GM12878 (cell line): ENCODE measurements at regions not wholly inside any gene's neighbourhood (a gene's known extent, or its start where the extent isn't known, plus 50 kb on each side); places are given as distances from the start of the nearest gene placed in this dataset.

Experiments
- ATAC-seq: fragments of 200-7000 bp; cut with Tn5 transposase; 3 replicates; pipeline ENCODE4 v1.9.1; 2020; ENCODE audit warnings: mild to moderate bottlenecking, moderate library complexity
- BruUV-seq: library from RNA; stranded (reverse); fragments of 400-500 nt; replicated peaks from 2 replicates; lab custom pipeline; 2021; lab: Mats Ljungman, UMichigan
- CTCF ChIA-PET: fragments of 300-600 bp; sonication (Branson Sonifier 250); formaldehyde crosslinking; extraction: SDS; loops from one replicate; lab custom pipeline; 2021; ENCODE audit warnings: inconsistent platforms; lab: Yijun Ruan, JAX
- POLR2A ChIA-PET: fragments of 350-600 bp; formaldehyde crosslinking; extraction: SDS; loops from one replicate; lab custom pipeline; 2021; ENCODE audit warnings: inconsistent platforms; lab: Charles Lee
- RAD21 ChIA-PET: fragments of 300-600 bp; sonication (Branson Sonifier 250); formaldehyde crosslinking; loops from one replicate; lab custom pipeline; 2023; ENCODE audit warnings: antibody characterized with exemption; ENCODE audit not compliant: unreplicated experiment; lab: Charles Lee
- SMC1A ChIA-PET: fragments of 300-600 bp; sonication (Branson Sonifier 250); formaldehyde crosslinking; loops from one replicate; lab custom pipeline; 2023; ENCODE audit not compliant: unreplicated experiment, uncharacterized antibody; lab: Charles Lee
- DNase-seq: peaks from one replicate; pipeline ENCODE4 v3.0.0-alpha.2; 2011; ENCODE audit warnings: low read depth, low spot score
- FAIRE-seq: peaks from 3 replicates; lab custom pipeline; 2011; peaks lifted over from hg19 to GRCh38; lab: Jason Lieb, UNC
- H2AFZ ChIP-seq: 2 replicates; pipeline ENCODE4 v1.6.0; 2011; ENCODE audit warnings: low read depth, low read length, control low read depth; ENCODE audit not compliant: control insufficient read depth
- H3K27ac ChIP-seq: 2 replicates; pipeline ENCODE4 v1.5.1; 2011; ENCODE audit warnings: control low read depth; ENCODE audit not compliant: control insufficient read depth, insufficient read depth
- H3K27me3 ChIP-seq, 2 experiments: replicated peaks in 1 of 2; 2 replicates each; pipeline versions ENCODE4 v1.6.0 to v1.6.1; 2011; ENCODE audit warnings: low read length in 1 of 2; ENCODE audit not compliant: control insufficient read depth in 2 of 2, insufficient read depth in 2 of 2
- H3K36me3 ChIP-seq, 2 experiments: 2 replicates each; pipeline ENCODE4 v1.5.1; 2011; ENCODE audit warnings: low read length in 1 of 2; ENCODE audit not compliant: control insufficient read depth in 2 of 2, insufficient read depth in 2 of 2
- H3K4me1 ChIP-seq: 2 replicates; pipeline ENCODE4 v1.6.1; 2011; ENCODE audit warnings: mild to moderate bottlenecking, low read length, moderate library complexity, mixed read lengths; ENCODE audit not compliant: control insufficient read depth, insufficient read depth
- H3K4me2 ChIP-seq: 2 replicates; pipeline ENCODE4 v1.6.0; 2011; ENCODE audit warnings: control low read depth; ENCODE audit not compliant: control insufficient read depth, insufficient read depth
- H3K4me3 ChIP-seq: fragments of 200-600 bp; sonication (generic); 2 replicates; pipeline ENCODE4 v1.5.1; 2016
- H3K79me2 ChIP-seq: 2 replicates; pipeline ENCODE4 v1.6.0; 2011; ENCODE audit warnings: low read length; ENCODE audit not compliant: control insufficient read depth, insufficient read depth
- H3K9ac ChIP-seq: 2 replicates; pipeline ENCODE4 v1.8.0; 2011; ENCODE audit warnings: low read length, control low read depth, mixed read lengths; ENCODE audit not compliant: control insufficient read depth, insufficient read depth
- H3K9me3 ChIP-seq: replicated peaks from 3 replicates; pipeline ENCODE4 v1.5.1; 2011; ENCODE audit warnings: mild to moderate bottlenecking, low read length; ENCODE audit not compliant: control insufficient read depth, insufficient read depth
- H4K20me1 ChIP-seq: 2 replicates; pipeline ENCODE4 v1.6.0; 2011; ENCODE audit not compliant: control insufficient read depth, insufficient read depth
- ATF2 ChIP-seq: IDR thresholded peaks from 2 replicates; pipeline ENCODE4 v1.6.1; 2012; ENCODE audit warnings: low read length, inconsistent platforms
- BACH1 ChIP-seq: fragments of 450-650 bp; IDR thresholded peaks from 2 replicates; pipeline ENCODE4 v1.6.1; 2017; ENCODE audit warnings: mild to moderate bottlenecking, borderline replicate concordance
- BCL11A ChIP-seq: IDR thresholded peaks from 2 replicates; pipeline ENCODE4 v1.6.1; 2011; ENCODE audit warnings: low read depth, low read length
- FOS ChIP-seq: IDR thresholded peaks from 3 replicates; pipeline ENCODE4 v1.6.1; 2011; ENCODE audit warnings: borderline replicate concordance; ENCODE audit not compliant: insufficient read length; ENCODE audit errors: extremely low read depth
- MLLT1 ChIP-seq: fragments of 450-650 bp; IDR thresholded peaks from 2 replicates; pipeline ENCODE4 v1.6.1; 2016; ENCODE audit warnings: mild to moderate bottlenecking
- MYB ChIP-seq: fragments of 150-350 bp; IDR thresholded peaks from 2 replicates; pipeline ENCODE4 v1.6.1; 2014; ENCODE audit warnings: mild to moderate bottlenecking, low read depth, low read length, borderline replicate concordance
- RAD51 ChIP-seq: fragments of 450-650 bp; IDR thresholded peaks from 2 replicates; pipeline ENCODE4 v1.6.1; 2016; ENCODE audit warnings: moderate library complexity, mild to moderate bottlenecking, inconsistent platforms
- SIN3A ChIP-seq: IDR thresholded peaks from 2 replicates; pipeline ENCODE4 v1.6.1; 2012; ENCODE audit warnings: low read depth, low read length, improper control_type of control experiment
- SMC3 ChIP-seq: IDR thresholded peaks from 2 replicates; pipeline ENCODE4 v1.6.1; 2011; ENCODE audit warnings: low read length, improper control_type of control experiment, borderline replicate concordance
- SREBF1 ChIP-seq: IDR thresholded peaks from 2 replicates; pipeline ENCODE4 v1.6.1; 2012; ENCODE audit warnings: mild to moderate bottlenecking, low read length
- SREBF2 ChIP-seq: IDR thresholded peaks from 2 replicates; pipeline ENCODE4 v1.6.1; 2012; ENCODE audit warnings: mild to moderate bottlenecking, low read length
- ZBTB40 ChIP-seq: fragments of 450-650 bp; IDR thresholded peaks from 2 replicates; pipeline ENCODE4 v1.6.1; 2016; ENCODE audit warnings: mild to moderate bottlenecking, moderate library complexity, borderline replicate concordance
- WGBS: methylation state at CpG from one replicate; pipeline ENCODE4 v1.1.6; 2016; ENCODE audit warnings: low lambda C conversion rate; ENCODE audit not compliant: insufficient replicate concordance, insufficient coverage; ENCODE audit errors: missing lambda C conversion rate; 5-methylcytosine and 5-hydroxymethylcytosine counted together
- in situ Hi-C: fragments of 300-500 bp; cut with MboI; formaldehyde crosslinking; loops from 9 replicates; pipeline ENCODE4 v1.14.3; 2018; ENCODE audit warnings: mixed read lengths
- intact Hi-C: fragments of 100-400 bp; cut with micrococcal nuclease; formaldehyde crosslinking; loops from one replicate; pipeline ENCODE4 v1.14.2; 2022; ENCODE audit not compliant: unreplicated experiment

- 46% methylated on average over 2 of the region's 2 CpGs for WGBS
- Histone ChIP-seq H3K9ac (no peak overlapping the region), H3K4me2 (no peak overlapping the region), H3K9me3 (no peaks in the 10 kb centered on the region), H3K27me3 (no peaks in the 10 kb centered on the region), H3K4me1 (no peaks in the 10 kb centered on the region), H3K79me2 (no peaks in the 10 kb centered on the region), H3K36me3 (no peaks in the 10 kb centered on the region), H3K27ac (no peak overlapping the region), H2AFZ (no peak overlapping the region), H3K4me3 (no peak overlapping the region), H4K20me1 (no peaks in the 10 kb centered on the region)
- SMC1A ChIA-PET, result no interaction called here
- no TSS peak for BruUV-seq
- intact Hi-C loops (no loop called here), in situ Hi-C loops (no loop called here)
- POLR2A ChIA-PET, result no interaction called here
- no peak for DNase-seq
- RAD21 ChIA-PET, result no interaction called here
- no peak for ATAC-seq
- CTCF ChIA-PET, result no interaction called here
- FAIRE-seq, result no peak
- TF ChIP-seq ATF2, result no peak
- TF ChIP-seq FOS, result no peak
- no peak for TF ChIP-seq ZBTB40
- TF ChIP-seq RAD51, result no peak
- TF ChIP-seq BCL11A, result no peak
- TF ChIP-seq SREBF1, result no peak
- TF ChIP-seq SIN3A, result no peak
- no peak for TF ChIP-seq SREBF2
- TF ChIP-seq MYB, result no peak
- no peak for TF ChIP-seq SMC3
- no peak for TF ChIP-seq MLLT1
- no peak for TF ChIP-seq BACH1
- TF ChIP-seq, all 136 proteins: peak for 0
Observed at GRCh38 chr3:77707281-77707680, 667.4 kb downstream of the ROBO2 start.
